CD4-positive, alpha-beta T cell (primary cell): ENCODE measurements at regions not wholly inside any gene's neighbourhood (a gene's known extent, or its start where the extent isn't known, plus 50 kb on each side); places are given as distances from the start of the nearest gene placed in this dataset.

Source experiments
- ATAC-seq: fragments of 200-7000 bp; cut with Tn5 transposase; one replicate; pipeline ENCODE4 v1.10.0; 2022; ENCODE audit warnings: mild to moderate bottlenecking; ENCODE audit not compliant: poor library complexity
- CTCF ChIA-PET: fragments of 350-600 bp; sonication (Branson Sonifier 250); formaldehyde crosslinking; loops from one replicate; lab custom pipeline; 2021; ENCODE audit warnings: antibody characterized with exemption, inconsistent platforms; lab: Charles Lee
- POLR2A ChIA-PET: fragments of 350-600 bp; sonication (Branson Sonifier 250); formaldehyde crosslinking; loops from one replicate; lab custom pipeline; 2021; ENCODE audit warnings: antibody characterized with exemption, inconsistent platforms; lab: Charles Lee
- DNase-seq, 14 experiments: peaks; one replicate each; pipeline ENCODE4 v3.0.0-alpha.2; 2013 to 2020; ENCODE audit warnings: mixed read lengths in 2 of 14
- H3K27ac ChIP-seq, 2 donors: one replicate each; pipeline versions ENCODE4 v1.5.1 to v1.7.0; 2013; ENCODE audit warnings: low read length in 2 of 2, low read depth in 1 of 2, mild to moderate bottlenecking in 1 of 2
- H3K27me3 ChIP-seq, 2 experiments: 1 replicate in 1 of 2; 2 replicates in 1 of 2; pipeline versions ENCODE4 v1.6.1 to v1.7.0; 2013; ENCODE audit warnings: low read length in 2 of 2, control low read depth in 1 of 2, mild to moderate bottlenecking in 1 of 2, moderate library complexity in 1 of 2; ENCODE audit not compliant: insufficient read depth in 2 of 2, control insufficient read depth in 1 of 2
- H3K36me3 ChIP-seq: one replicate; pipeline ENCODE4 v1.6.1; 2013; ENCODE audit warnings: low read length, control low read depth; ENCODE audit not compliant: insufficient read depth
- H3K4me1 ChIP-seq: one replicate; pipeline ENCODE4 v1.6.1; 2013; ENCODE audit warnings: low read length, control low read depth; ENCODE audit not compliant: insufficient read depth
- H3K4me3 ChIP-seq: one replicate; pipeline ENCODE4 v1.5.1; 2013; ENCODE audit warnings: mild to moderate bottlenecking, low read length, moderate library complexity
- H3K9me3 ChIP-seq, 2 experiments: 1 replicate in 1 of 2; 2 replicates in 1 of 2; pipeline versions ENCODE4 v1.6.1 to v1.7.0; 2013; ENCODE audit warnings: low read length in 2 of 2, mild to moderate bottlenecking in 2 of 2, control low read depth in 1 of 2, moderate library complexity in 1 of 2; ENCODE audit not compliant: control insufficient read depth in 1 of 2, insufficient read depth in 1 of 2
- H3K27ac Mint-ChIP-seq: one replicate; pipeline ENCODE4 v1.8.0; 2020; ENCODE audit warnings: mixed read lengths
- H3K27me3 Mint-ChIP-seq: one replicate; pipeline ENCODE4 v1.8.0; 2021; ENCODE audit warnings: mixed read lengths
- H3K36me3 Mint-ChIP-seq: one replicate; pipeline ENCODE4 v1.8.0; 2021; ENCODE audit warnings: low read depth, mixed read lengths
- H3K4me1 Mint-ChIP-seq: one replicate; pipeline ENCODE4 v1.8.0; 2021; ENCODE audit warnings: low read depth, mixed read lengths
- H3K4me3 Mint-ChIP-seq: one replicate; pipeline ENCODE4 v1.8.0; 2020; ENCODE audit warnings: mild to moderate bottlenecking, mixed read lengths
- H3K9me3 Mint-ChIP-seq: one replicate; pipeline ENCODE4 v1.8.0; 2020; ENCODE audit warnings: mixed read lengths
- CTCF ChIP-seq: fragments of 200-600 bp; IDR thresholded peaks from one replicate; pipeline ENCODE4 v1.8.0; 2022; ENCODE audit warnings: antibody characterized with exemption, mild to moderate bottlenecking
- intact Hi-C, 2 experiments: fragments of 100-400 bp; cut with DNase I in 1 of 2; cut with micrococcal nuclease in 1 of 2; formaldehyde crosslinking; loops; one replicate each; pipeline versions ENCODE4 v1.15.1 to v1.9.0; 2023 to 2025; cut with DNase I, micrococcal nuclease

- ChIA-PET POLR2A (no interaction called here), CTCF (no interaction called here)
- Histone ChIP-seq H3K27ac (no peak overlapping the region), H3K9me3 (no peaks in the 10 kb centered on the region), H3K4me1 (no peaks in the 10 kb centered on the region), H3K36me3 (no peaks in the 10 kb centered on the region), H3K27me3 (no peaks in the 10 kb centered on the region), H3K4me3 (no peak overlapping the region)
- H3K27ac Mint-ChIP-seq, result no peak overlapping the region
- no peaks in the 10 kb centered on the region for H3K9me3 Mint-ChIP-seq
- no peak overlapping the region for H3K4me3 Mint-ChIP-seq
- no peak for DNase-seq
- H3K36me3 Mint-ChIP-seq, result no peaks in the 10 kb centered on the region
- intact Hi-C loops, result loop anchor here in 1 of 2 experiments (10.0 kb wide), 1 partner anchor 744 kb away; no protein-coding TSS in a partner anchor
- no peak for TF ChIP-seq CTCF
- no peak for ATAC-seq
- H3K4me1 Mint-ChIP-seq, result no peaks in the 10 kb centered on the region
- peaks cover 3% of the 10 kb centered on the region for H3K27me3 Mint-ChIP-seq
These were observed 283.0 kb upstream of the BOD1L1 start for GRCh38 chr4:13910556-13910955.

- Histone ChIP-seq H3K27ac (no peak overlapping the region), H3K27me3 (no peaks in the 10 kb centered on the region), H3K36me3 (no peaks in the 10 kb centered on the region), H3K4me3 (no peak overlapping the region), H3K9me3 (no peaks in the 10 kb centered on the region), H3K4me1 (no peaks in the 10 kb centered on the region)
- H3K36me3 Mint-ChIP-seq, result no peaks in the 10 kb centered on the region
- no peak for ATAC-seq
- H3K27ac Mint-ChIP-seq, result no peak overlapping the region
- H3K4me3 Mint-ChIP-seq, result no peak overlapping the region
- TF ChIP-seq CTCF, result no peak
- no peaks in the 10 kb centered on the region for H3K4me1 Mint-ChIP-seq
- ChIA-PET CTCF (no interaction called here), POLR2A (no interaction called here)
- H3K9me3 Mint-ChIP-seq, result no peaks in the 10 kb centered on the region
- intact Hi-C loops, result loop anchor here in 1 of 2 experiments (10.0 kb wide), 1 partner anchor 744 kb away; no protein-coding TSS in a partner anchor
- DNase-seq, result no peak
- peaks cover 5% of the 10 kb centered on the region for H3K27me3 Mint-ChIP-seq
These were observed 283.7 kb upstream of the BOD1L1 start for GRCh38 chr4:13911256-13911655.

GRCh38 chr4:13912436-13912925 is 285.0 kb upstream of the BOD1L1 start:
- ChIA-PET CTCF (no interaction called here), POLR2A (no interaction called here)
- DNase-seq (no peak), ATAC-seq (no peak)
- H3K4me1 ChIP-seq, result no peaks in the 10 kb centered on the region
- intact Hi-C loops, result loop anchor here in 1 of 2 experiments (10.0 kb wide), 1 partner anchor 742 kb away; no protein-coding TSS in a partner anchor
- H3K9me3 ChIP-seq, result no peaks in the 10 kb centered on the region
- no peaks in the 10 kb centered on the region for H3K9me3 Mint-ChIP-seq
- no peak overlapping the region for H3K27ac ChIP-seq
- no peak overlapping the region for H3K27ac Mint-ChIP-seq
- peaks cover 5% of the 10 kb centered on the region for H3K27me3 Mint-ChIP-seq
- no peaks in the 10 kb centered on the region for H3K27me3 ChIP-seq
- no peak overlapping the region for H3K4me3 Mint-ChIP-seq
- no peaks in the 10 kb centered on the region for H3K4me1 Mint-ChIP-seq
- no peaks in the 10 kb centered on the region for H3K36me3 ChIP-seq
- no peak overlapping the region for H3K4me3 ChIP-seq
- no peak for TF ChIP-seq CTCF
- no peaks in the 10 kb centered on the region for H3K36me3 Mint-ChIP-seq
